Pancreas (tissue), 10 donors: ENCODE measurements at regions not wholly inside any gene's neighbourhood (a gene's known extent, or its start where the extent isn't known, plus 50 kb on each side); places are given as distances from the start of the nearest gene placed in this dataset.
"Not testable (repeated sequence)": the region's sequence is repeated elsewhere in the genome, so short reads cannot be mapped to it uniquely, and the experiment has no call there.

ENCODE experiments used
- ATAC-seq, 4 donors: fragments of 200-7000 bp; cut with Tn5 transposase; one replicate each; pipeline versions ENCODE4 v1.8.0 to v1.9.1; 2020; ENCODE audit warnings: mild to moderate bottlenecking in 4 of 4, moderate library complexity in 4 of 4
- DNase-seq, 6 donors: peaks; one replicate each; pipeline ENCODE4 v3.0.0-alpha.2; 2020
- FAIRE-seq: peaks from 2 replicates; lab custom pipeline; 2012; peaks lifted over from hg19 to GRCh38; lab: Jason Lieb, UNC
- H3K27ac ChIP-seq, 4 donors: fragments of 200-600 bp; sonication (generic); 1 replicate in 3 of 4; 2 replicates in 1 of 4; pipeline versions ENCODE4 v1.5.0 to v1.8.0; 2020
- H3K27me3 ChIP-seq, 4 donors: fragments of 200-600 bp; one replicate each; pipeline ENCODE4 v1.8.0; 2021
- H3K36me3 ChIP-seq, 3 donors: fragments of 200-600 bp; sonication (generic) in 1 of 3; one replicate each; pipeline versions ENCODE4 v1.5.0 to v1.8.0; 2020 to 2021
- H3K4me1 ChIP-seq, 3 donors: fragments of 200-600 bp; one replicate each; pipeline ENCODE4 v1.8.0; 2021
- H3K4me3 ChIP-seq, 4 donors: fragments of 200-600 bp; sonication (generic) in 2 of 4; one replicate each; pipeline versions ENCODE4 v1.5.0 to v1.8.0; 2020 to 2021
- H3K9me3 ChIP-seq, 4 donors: fragments of 200-600 bp; one replicate each; pipeline ENCODE4 v1.8.0; 2021
- WGBS, 2 donors: extraction: QIAGEN DNeasy Blood & Tissue Kit; methylation state at CpG; one replicate each; pipeline ENCODE4 v1.1.7; 2013; 5-methylcytosine and 5-hydroxymethylcytosine counted together
- intact Hi-C, 3 donors: fragments of 100-400 bp; cut with DNase I; formaldehyde crosslinking; loops; one replicate each; pipeline versions ENCODE4 v1.11.1 to v1.14.2; 2022
- TF ChIP-seq, protein P1 (sequence below), 4 donors: fragments of 200-600 bp; sonication (generic) in 3 of 4; IDR thresholded peaks; one replicate each; pipeline versions ENCODE4 v1.5.0 to v1.8.0; 2021; ENCODE audit warnings: antibody characterized with exemption in 4 of 4
- donor health status: healthy with polysubstance abuse.
- donor health status: DM: no; HTN: no; CAD: no; lungs with moderate emphysema.
- donor health status: DM: no; HTN: no; CAD: no.
- donor health status: control.
- donor health status: control.
- donor health status: Bipolar disorder and iron deficiency.
- donor health status: DM: yes; HTN: yes; CAD: no.
- donor health status: DM: no; HTN: no; CAD: no.
- donor health status: DM: no; HTN: no; CAD: no.
- donor health status: DM: yes; HTN: yes; CAD: no.

DNA sequence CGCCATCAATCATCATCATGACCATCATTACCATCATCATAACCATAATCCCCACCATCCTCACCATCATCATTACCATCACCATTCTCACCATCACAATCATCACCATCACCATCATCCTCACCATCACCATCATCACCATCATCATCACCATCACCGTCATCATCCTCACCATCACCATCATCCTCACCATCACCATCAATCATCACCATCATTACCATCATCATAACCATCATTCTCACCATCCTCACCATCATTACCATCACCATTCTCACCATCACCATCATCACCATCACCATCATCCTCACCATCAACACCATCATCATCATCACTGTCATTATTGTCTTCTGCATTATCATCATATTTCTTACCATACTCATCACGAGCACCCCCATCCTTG lies 245.5 kb downstream of the ADGRD1 start:
- no peaks in the 10 kb centered on the region for H3K9me3 ChIP-seq
- no peak for FAIRE-seq
- no peaks in the 10 kb centered on the region for H3K4me1 ChIP-seq
- WGBS, 2 donors: 53 to 68% methylated on average over 3 of the region's 3 CpGs
- intact Hi-C loops: no loop called here
- H3K27me3 ChIP-seq: no peaks in the 10 kb centered on the region
- no peak for ATAC-seq
- H3K36me3 ChIP-seq: no peaks in the 10 kb centered on the region
- TF ChIP-seq, protein P1, sequence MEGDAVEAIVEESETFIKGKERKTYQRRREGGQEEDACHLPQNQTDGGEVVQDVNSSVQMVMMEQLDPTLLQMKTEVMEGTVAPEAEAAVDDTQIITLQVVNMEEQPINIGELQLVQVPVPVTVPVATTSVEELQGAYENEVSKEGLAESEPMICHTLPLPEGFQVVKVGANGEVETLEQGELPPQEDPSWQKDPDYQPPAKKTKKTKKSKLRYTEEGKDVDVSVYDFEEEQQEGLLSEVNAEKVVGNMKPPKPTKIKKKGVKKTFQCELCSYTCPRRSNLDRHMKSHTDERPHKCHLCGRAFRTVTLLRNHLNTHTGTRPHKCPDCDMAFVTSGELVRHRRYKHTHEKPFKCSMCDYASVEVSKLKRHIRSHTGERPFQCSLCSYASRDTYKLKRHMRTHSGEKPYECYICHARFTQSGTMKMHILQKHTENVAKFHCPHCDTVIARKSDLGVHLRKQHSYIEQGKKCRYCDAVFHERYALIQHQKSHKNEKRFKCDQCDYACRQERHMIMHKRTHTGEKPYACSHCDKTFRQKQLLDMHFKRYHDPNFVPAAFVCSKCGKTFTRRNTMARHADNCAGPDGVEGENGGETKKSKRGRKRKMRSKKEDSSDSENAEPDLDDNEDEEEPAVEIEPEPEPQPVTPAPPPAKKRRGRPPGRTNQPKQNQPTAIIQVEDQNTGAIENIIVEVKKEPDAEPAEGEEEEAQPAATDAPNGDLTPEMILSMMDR (IDR thresholded peaks at IDR 0.05): no peak
- DNase-seq: no peak
- no peak overlapping the region for H3K4me3 ChIP-seq
- no peak overlapping the region for H3K27ac ChIP-seq

DNA sequence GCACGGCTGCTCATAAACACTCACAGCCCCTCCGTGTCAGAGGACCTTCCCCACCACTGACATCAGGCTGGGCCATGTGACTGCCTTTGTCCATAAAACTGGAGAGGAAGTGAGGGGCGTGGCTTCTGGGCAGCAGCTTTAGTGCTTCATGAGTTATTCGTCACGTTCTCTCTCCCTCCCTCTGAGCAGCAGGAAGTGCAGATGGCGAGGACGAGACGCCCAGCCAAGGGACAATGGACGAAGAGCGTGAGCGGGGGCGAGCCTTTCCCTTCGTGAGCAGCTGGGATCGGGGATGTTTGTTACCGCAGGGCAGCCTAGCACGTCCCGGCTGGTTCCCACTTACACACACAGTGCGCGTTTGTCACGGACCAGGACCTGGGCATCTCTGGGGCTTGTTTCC lies 248.2 kb downstream of the ADGRD1 start:
- H3K27me3 ChIP-seq, H3K9me3 ChIP-seq, FAIRE-seq, H3K36me3 ChIP-seq, DNase-seq, H3K4me1 ChIP-seq, H3K27ac ChIP-seq, intact Hi-C loops, H3K4me3 ChIP-seq: not testable (repeated sequence)
- WGBS, 2 donors: no CpG with 5 or more reads among the region's 20 CpGs
- ATAC-seq: peak in 1 of 4 donors; percentile 47

DNA sequence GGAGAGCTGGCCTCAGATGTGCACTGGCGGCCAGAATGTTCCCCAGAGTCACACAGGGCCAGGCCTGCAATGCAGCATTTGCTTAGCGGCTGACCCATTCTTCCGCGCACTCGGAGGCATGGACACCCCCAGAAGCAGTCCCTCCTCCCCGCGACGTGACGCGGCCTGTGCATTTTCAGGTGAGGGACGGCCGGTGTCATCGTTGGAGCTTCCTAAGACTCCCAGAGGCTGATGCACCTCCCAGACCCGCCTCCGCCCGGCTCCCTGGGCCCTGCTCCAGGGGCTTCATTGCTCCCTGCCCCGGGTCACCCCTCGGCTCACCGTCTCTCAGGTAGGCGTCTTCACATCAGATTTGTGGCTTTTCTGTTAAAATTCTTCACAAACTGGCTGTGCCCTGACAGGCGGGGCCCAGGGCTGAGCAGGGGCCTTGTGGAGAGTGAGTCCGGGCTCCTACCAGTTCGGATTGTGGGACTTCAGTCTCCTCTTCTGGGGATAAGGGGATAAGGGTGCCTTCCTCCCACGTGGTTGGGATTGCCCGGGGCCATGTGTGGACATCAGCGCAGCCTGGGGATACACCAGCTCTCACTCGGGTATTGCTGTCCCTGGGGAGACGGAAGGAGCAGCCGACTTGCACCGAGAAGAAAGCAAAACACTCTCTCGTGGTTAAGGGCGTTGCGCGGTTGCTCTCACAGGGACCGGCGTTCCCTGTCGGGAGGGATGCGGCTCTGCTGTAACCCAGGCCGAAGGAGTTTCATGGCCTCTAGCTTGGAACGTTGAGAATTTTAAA lies 249.1 kb downstream of the ADGRD1 start:
- 73 to 84% methylated on average over 37 to 40 of the region's 40 CpGs for WGBS, 2 donors
- no peaks in the 10 kb centered on the region for H3K4me1 ChIP-seq
- intact Hi-C loops: no loop called here
- H3K4me3 ChIP-seq: no peak overlapping the region
- H3K27ac ChIP-seq: no peak overlapping the region
- DNase-seq (peak in 1 of 6 donors; percentile 23), FAIRE-seq (no peak), ATAC-seq (no peak)
- no peaks in the 10 kb centered on the region for H3K9me3 ChIP-seq
- TF ChIP-seq, protein P1 (IDR thresholded peaks at IDR 0.05): no peak
- H3K27me3 ChIP-seq: no peaks in the 10 kb centered on the region
- H3K36me3 ChIP-seq: no peaks in the 10 kb centered on the region

DNA sequence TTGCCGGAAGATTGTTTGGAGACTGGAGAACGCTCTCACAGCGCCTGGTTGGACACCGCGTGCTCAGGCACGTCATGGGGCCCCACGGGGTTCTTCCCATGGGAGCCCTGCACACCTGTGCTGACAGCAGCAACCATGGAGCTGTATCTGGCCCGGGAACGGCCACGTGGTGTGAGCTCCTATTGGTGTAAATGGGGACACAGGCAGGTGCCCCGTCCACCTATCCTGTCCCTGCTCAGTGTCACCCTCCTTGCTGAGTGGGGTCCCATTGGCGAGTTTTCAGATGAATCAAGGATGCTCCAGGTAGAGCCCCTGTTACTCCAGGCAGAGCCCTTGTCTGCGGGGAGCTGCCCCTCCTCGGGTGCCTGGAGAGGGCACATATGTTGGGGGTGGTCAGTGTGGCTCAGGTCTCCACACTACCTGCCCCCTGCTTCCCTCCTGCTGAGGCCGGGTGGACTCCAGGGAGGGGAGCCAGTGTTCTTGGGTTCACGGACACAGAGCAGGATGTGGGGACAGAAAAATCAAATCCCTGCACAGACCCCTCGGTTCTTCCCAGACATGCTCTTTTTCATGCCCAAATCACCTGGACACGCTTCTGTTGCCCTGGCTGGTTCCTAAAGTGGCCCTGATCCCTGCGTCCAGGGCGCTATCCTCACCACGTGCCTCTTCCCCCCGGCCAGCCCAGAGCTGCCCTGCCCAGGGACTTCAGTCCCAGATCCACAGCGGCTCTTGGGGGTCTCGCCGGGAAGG lies 250.1 kb downstream of the ADGRD1 start:
- Histone ChIP-seq H3K4me3 (no peak overlapping the region), H3K9me3 (no peaks in the 10 kb centered on the region), H3K4me1 (no peaks in the 10 kb centered on the region), H3K27ac (no peak overlapping the region), H3K27me3 (no peaks in the 10 kb centered on the region), H3K36me3 (no peaks in the 10 kb centered on the region)
- WGBS, 2 donors: 43 to 57% methylated on average over 25 of the region's 25 CpGs
- intact Hi-C loops: no loop called here
- FAIRE-seq (no peak), ATAC-seq (no peak), DNase-seq (peak in 1 of 6 donors; percentile 37)
- TF ChIP-seq, protein P1 (IDR thresholded peaks at IDR 0.05): no peak

DNA sequence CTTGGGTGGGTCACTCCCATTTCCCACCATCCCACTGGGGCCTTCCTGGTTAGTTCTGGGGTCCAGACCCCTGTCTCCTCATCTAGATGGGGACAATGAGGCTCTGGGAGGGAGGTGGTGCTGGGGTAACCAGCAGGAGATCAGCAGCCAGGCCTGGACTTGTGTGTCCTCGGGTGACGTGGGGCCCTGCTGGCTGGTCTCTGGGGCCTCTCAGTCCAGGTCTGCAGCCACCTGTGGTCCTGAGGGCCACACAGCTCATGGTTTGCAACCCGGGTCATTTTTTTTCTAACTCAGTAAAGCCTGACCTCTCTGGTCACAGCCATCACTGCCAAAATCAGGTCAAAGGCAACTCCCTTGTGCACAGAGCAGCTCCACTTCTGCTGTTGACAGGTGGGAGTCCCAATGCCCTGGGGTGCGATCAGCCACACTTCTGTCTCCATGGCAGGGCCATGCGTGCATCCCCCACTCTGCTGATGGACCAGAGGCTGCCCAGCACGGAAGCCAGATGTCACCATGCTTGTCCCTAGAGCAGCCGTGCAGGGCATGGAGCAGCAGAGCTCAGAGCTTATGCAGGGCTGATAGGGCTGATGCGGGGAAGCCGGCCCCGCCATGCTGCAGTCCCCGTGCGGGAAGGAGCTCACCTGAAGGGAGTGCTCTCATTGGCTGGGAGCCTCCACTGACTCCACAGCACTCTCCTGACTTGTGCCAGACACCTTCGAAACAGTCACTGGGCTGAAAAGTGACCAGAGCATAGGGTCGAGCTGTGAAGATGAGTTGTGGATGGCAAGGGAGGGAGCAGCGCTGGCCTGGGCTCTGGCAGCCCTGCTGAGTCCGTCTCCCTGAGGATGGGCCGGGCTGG lies 250.9 kb downstream of the ADGRD1 start:
- DNase-seq (peak in 1 of 6 donors; percentile 36), ATAC-seq (no peak), FAIRE-seq (no peak)
- H3K27ac ChIP-seq: no peak overlapping the region
- no peak overlapping the region for H3K4me3 ChIP-seq
- intact Hi-C loops: no loop called here
- TF ChIP-seq, protein P1 (IDR thresholded peaks at IDR 0.05): no peak
- no peaks in the 10 kb centered on the region for H3K9me3 ChIP-seq
- no peaks in the 10 kb centered on the region for H3K36me3 ChIP-seq
- WGBS, 2 donors: 56 to 66% methylated on average over 17 of the region's 17 CpGs
- no peaks in the 10 kb centered on the region for H3K27me3 ChIP-seq
- no peaks in the 10 kb centered on the region for H3K4me1 ChIP-seq

DNA sequence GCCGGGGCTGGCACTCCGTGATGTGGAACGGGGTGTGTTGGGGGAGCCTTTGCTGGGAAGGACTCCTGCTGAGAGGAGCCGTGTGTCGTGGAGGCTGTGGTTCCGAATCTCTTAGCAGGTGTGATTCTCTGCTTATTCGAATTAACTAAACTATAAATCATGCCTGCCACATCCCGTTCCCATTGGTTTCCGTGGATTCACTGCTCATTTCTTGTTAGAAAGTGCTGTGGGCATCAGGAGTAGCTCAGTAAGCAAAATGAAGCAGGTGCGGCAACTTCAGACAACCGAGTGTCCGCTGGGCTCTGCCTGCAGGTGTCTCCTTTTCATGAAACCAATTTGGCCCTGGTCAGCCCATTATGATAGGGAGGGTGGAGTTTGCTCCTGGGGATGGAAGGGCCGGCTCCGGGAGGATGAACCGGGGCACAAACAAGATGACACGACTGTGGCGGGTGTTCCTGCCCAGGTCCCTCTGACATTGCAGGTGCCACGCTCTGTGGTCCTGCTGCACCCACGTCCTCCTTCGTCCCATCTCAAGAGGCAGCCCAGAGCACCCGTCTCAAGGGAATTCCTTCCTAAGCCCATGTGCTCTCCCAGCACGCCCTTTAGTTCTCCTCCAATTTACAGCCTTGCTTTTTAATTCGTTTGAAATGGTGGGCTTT lies 251.7 kb downstream of the ADGRD1 start:
- H3K27ac ChIP-seq, H3K4me3 ChIP-seq, ATAC-seq, H3K36me3 ChIP-seq, H3K27me3 ChIP-seq, intact Hi-C loops, H3K9me3 ChIP-seq, H3K4me1 ChIP-seq, FAIRE-seq: not testable (repeated sequence)
- 53 to 69% methylated on average over 20 to 23 of the region's 23 CpGs for WGBS, 2 donors
- peak in 1 of 6 donors; percentile 32 for DNase-seq

DNA sequence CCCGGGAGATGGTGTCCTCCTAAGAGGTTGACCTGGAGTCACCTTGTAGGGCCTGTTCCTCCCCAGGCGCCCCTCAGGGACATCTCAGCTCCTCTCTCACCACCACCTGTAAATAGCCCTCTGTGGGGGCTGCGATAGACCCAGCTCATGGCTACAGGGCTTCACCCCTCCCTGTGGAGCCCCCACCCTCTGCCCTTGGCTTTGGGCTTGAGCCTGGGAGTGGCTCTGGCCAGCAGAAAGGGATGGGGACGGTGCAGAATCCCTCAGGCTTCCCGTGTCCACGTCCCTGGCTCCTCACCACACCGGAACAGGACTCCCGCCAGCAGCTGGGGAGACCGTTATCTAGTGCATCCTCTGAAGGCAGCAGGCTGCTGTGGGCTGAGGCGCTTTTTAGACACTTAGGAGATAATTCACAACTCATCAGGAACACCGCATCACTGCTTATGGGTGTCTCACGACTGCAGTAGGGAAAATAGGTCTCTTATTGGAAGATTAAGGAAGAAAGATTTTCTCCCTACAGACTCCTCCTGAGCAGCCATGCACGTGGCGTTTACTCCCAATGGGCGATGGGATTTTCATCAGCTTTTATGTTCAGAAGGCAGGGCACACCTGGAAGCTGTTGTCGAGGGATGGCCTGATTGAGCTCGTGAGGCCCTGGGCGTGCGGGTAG lies 253.1 kb downstream of the ADGRD1 start:
- H3K4me3 ChIP-seq, H3K27me3 ChIP-seq, intact Hi-C loops, H3K36me3 ChIP-seq, ATAC-seq, H3K9me3 ChIP-seq, H3K27ac ChIP-seq, H3K4me1 ChIP-seq, FAIRE-seq: not testable (repeated sequence)
- 55 to 67% methylated on average over 14 to 16 of the region's 19 CpGs for WGBS, 2 donors
- DNase-seq: peak in 1 of 6 donors; percentile 26
